Retinal pigment epithelial cell (primary cell): ENCODE measurements at regions not wholly inside any gene's neighbourhood (a gene's known extent, or its start where the extent isn't known, plus 50 kb on each side); places are given as distances from the start of the nearest gene placed in this dataset.
"Not testable (repeated sequence)": the region's sequence is repeated elsewhere in the genome, so short reads cannot be mapped to it uniquely, and the experiment has no call there.

ENCODE experiments used
- DNase-seq: peaks from one replicate; pipeline ENCODE4 v3.0.0-alpha.2; 2010; ENCODE audit warnings: low read depth
- H3K4me3 ChIP-seq: 2 replicates; pipeline ENCODE4 v1.5.1; 2011; ENCODE audit warnings: mild to moderate bottlenecking, low read length, control low read depth, moderate library complexity
- CTCF ChIP-seq: conservative IDR thresholded peaks from 2 replicates; pipeline ENCODE4 v1.5.1; 2011; ENCODE audit warnings: low read depth, low read length, control low read depth, inconsistent platforms

GRCh38 chr15:38129531-38130204 is 123.0 kb upstream of the SPRED1 start:
- peak; percentile 80 for DNase-seq
- no peak for TF ChIP-seq CTCF
- H3K4me3 ChIP-seq, result no peak overlapping the region

DNA sequence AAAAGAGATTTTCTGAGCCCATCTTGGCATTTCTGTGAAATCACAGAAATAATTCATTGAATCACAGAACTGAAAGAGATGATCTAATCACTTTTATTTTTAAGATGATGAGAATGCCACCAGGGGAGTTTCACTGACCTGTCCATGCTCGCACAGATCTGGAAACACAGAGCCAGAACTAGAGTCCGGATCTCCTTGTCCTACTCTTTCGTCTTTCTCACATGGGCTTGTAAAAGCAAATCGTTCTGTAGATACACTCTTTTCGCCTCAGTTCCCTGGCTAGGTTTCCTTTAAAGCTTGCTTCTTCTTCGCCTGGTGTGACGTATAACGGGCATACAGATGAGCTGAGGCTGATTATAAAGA is 122.5 kb upstream of the SPRED1 start:
- DNase-seq, result no peak
- H3K4me3 ChIP-seq, result no peak overlapping the region
- no peak for TF ChIP-seq CTCF

DNA sequence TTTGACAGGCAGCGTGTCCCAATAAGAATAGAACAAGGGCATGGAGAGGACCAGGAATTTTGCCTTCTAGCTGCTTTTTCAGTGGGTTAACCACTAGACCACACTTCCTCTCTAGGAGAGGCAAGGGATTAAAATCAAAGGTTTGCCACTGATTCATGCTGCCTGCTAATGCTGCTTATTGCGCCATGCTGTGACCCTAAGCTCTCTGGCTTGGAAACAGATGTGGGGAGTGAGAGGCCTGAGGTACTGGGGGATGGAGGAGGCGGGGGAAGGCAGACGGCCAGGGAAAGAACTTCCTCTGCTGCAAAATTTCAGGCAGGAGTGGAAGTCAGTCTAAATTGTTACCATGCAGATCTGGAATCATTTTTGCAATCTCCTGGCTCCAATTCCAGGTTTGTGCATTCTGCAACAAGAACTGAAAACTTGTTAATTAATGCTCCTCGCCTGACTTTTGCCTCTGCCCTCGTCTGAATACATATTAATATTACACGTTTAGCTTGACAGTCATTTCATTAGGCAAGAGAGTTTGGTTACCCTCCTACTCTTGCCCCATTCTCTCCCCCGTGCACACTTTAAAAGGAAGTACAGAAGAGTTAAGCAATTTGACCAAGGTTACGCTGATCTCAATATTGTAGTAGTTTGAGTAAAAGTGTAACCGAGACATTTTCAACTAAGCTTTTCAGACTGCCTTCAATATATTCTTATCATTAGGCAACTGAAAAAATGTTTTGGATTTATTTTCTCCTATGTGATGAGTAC is 121.7 kb upstream of the SPRED1 start:
- DNase-seq, result peak; percentile 87
- H3K4me3 ChIP-seq, result no peak overlapping the region
- no peak for TF ChIP-seq CTCF

DNA sequence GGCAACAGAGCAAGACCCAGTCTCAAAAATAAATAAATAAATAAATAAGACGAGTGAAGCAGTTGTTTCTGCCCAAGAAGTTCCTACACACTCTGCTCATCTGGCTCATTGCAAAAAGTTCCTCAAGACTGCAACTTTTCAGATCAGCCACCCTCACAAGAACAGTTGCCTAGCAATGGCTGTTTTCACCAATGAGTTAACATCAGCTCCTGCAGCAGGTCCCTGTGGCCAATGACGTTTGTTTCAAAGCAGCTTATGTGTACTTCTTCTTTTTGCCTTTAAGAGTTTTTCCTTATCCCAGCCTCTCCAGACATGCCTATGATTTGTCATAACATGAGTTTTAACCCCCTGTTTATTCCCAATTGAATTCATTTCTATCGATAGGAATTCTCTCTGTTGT is 118.4 kb upstream of the SPRED1 start:
- no peak for TF ChIP-seq CTCF
- H3K4me3 ChIP-seq, result no peak overlapping the region
- DNase-seq, result no peak

DNA sequence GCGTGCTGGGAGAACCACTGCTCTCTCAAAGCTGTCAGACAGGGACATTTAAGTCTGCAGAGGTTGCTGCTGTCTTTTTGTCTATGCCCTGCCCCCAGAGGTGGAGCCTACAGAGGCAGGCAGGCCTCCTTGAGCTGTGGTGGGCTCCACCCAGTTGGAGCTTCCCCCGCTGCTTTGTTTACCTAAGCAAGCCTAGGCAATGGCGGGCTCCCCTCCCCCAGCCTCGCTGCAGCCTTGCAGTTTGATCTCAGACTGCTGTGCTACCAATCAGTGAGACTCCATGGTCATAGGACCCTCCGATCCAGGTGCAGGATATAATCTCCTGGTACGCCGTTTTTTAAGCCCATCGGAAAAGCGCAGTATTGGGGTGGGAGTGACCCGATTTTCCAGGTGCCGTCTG is 110.4 kb upstream of the SPRED1 start:
- H3K4me3 ChIP-seq, DNase-seq: not testable (repeated sequence)

DNA sequence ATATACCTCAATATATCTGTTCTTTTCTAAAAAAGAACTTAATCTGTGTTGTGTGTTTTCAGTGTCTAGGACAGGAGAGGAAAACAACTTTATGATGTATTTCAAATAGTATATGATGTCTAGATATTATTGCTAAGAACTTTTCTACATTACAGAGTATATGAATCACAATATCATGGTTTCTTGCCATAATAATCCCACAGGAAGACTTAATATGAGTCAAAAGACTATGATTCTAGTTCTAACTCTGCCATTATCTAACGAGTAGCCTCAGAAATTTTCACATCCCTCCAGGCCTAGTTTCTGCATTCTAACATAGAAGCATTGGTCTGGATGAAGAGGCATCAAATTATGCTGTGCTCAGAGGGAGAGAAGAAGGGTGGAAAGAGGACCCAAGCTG is 107.7 kb upstream of the SPRED1 start:
- no peak for TF ChIP-seq CTCF
- H3K4me3 ChIP-seq, result no peak overlapping the region
- no peak for DNase-seq

- no peak for TF ChIP-seq CTCF
- H3K4me3 ChIP-seq, result peak overlapping the region; percentile 22
- no peak for DNase-seq
Observed at GRCh38 chr15:38145651-38146111, 107.0 kb upstream of the SPRED1 start.
